ENCODE measurements at regions not wholly inside any gene's neighbourhood (a gene's known extent, or its start where the extent isn't known, plus 50 kb on each side); places are given as distances from the start of the nearest gene placed in this dataset.

DNA sequence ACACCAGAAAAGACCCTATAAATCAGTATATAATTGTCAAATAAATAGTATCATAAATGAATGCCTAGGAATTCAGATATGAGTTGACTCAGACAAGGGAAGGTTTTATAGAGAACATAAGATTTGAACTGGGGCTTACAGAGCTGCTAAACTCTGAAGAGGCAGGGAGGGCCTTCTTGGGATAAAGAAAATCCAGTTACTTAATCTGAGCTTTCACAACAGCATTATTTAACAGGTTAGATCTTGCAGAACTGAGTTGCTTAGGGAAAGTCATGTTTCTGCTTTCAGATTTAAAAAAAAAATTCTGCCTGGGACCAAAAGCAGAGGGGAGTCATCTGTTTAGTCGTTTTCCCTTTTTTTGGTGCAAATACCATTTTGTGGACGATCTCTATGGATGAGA is 594.8 kb upstream of the FZD8 start:
- TF ChIP-seq CTCF (IDR thresholded peaks at IDR 0.05) = no peak
- no peak for TF ChIP-seq POLR2A (IDR thresholded peaks at IDR 0.05)
- TF ChIP-seq EP300 (IDR thresholded peaks at IDR 0.05) = no peak

Measured in upper lobe of left lung (tissue), 4 donors.